NCI-H82 treated with DMSO at 0.1 percent for 48 hours (cell line): ENCODE measurements at regions not wholly inside any gene's neighbourhood (a gene's known extent, or its start where the extent isn't known, plus 50 kb on each side); places are given as distances from the start of the nearest gene placed in this dataset.
"Not testable (repeated sequence)": the region's sequence is repeated elsewhere in the genome, so short reads cannot be mapped to it uniquely, and the experiment has no call there.

Experiments used
- DNase-seq: peaks from one replicate; lab custom pipeline; 2025; ENCODE audit not compliant: unreplicated experiment; lab: John Stamatoyannopoulos, UW

- no peak for DNase-seq
Measured at GRCh38 chr6:76790045-76790796, 673.1 kb downstream of the HTR1B start.

GRCh38 chr6:76789580-76789979 is 673.7 kb downstream of the HTR1B start:
- DNase-seq, result no peak

- no peak for DNase-seq
Measured at GRCh38 chr6:76788155-76788554, 675.1 kb downstream of the HTR1B start.

GRCh38 chr6:76779068-76779467 is 684.2 kb downstream of the HTR1B start:
- DNase-seq, result no peak

- no peak for DNase-seq
Measured at GRCh38 chr6:76776876-76777275, 686.4 kb downstream of the HTR1B start.

GRCh38 chr6:76774781-76775384 is 688.4 kb downstream of the HTR1B start:
- no peak for DNase-seq

GRCh38 chr6:76772951-76773350 is 690.3 kb downstream of the HTR1B start:
- DNase-seq, result no peak

- DNase-seq, result no peak
Measured at GRCh38 chr6:76771059-76771634, 692.1 kb downstream of the HTR1B start.

GRCh38 chr6:76770281-76770680 is 693.0 kb downstream of the HTR1B start:
- no peak for DNase-seq

- no peak for DNase-seq
Measured at GRCh38 chr6:76768556-76768955, 694.7 kb downstream of the HTR1B start.

- DNase-seq, result no peak
Measured at GRCh38 chr6:76764057-76764456, 691.6 kb upstream of the IMPG1 start.

- no peak for DNase-seq
Measured at GRCh38 chr6:76752841-76753240, 680.4 kb upstream of the IMPG1 start.

GRCh38 chr6:76745388-76745787 is 672.9 kb upstream of the IMPG1 start:
- DNase-seq, result not testable (repeated sequence)

GRCh38 chr6:76744151-76744720 is 671.8 kb upstream of the IMPG1 start:
- not testable (repeated sequence) for DNase-seq

GRCh38 chr6:76742919-76743318 is 670.5 kb upstream of the IMPG1 start:
- DNase-seq, result no peak

- DNase-seq, result no peak
Measured at GRCh38 chr6:76719449-76719848, 647.0 kb upstream of the IMPG1 start.

GRCh38 chr6:76708641-76709331 is 636.3 kb upstream of the IMPG1 start:
- no peak for DNase-seq

GRCh38 chr6:76707630-76708029 is 635.2 kb upstream of the IMPG1 start:
- no peak for DNase-seq

GRCh38 chr6:76706631-76707030 is 634.2 kb upstream of the IMPG1 start:
- no peak for DNase-seq

GRCh38 chr6:76706086-76706485 is 633.6 kb upstream of the IMPG1 start:
- DNase-seq, result no peak

GRCh38 chr6:76703786-76704185 is 631.3 kb upstream of the IMPG1 start:
- DNase-seq, result peak; percentile 48
